ENCODE measurements at regions not wholly inside any gene's neighbourhood (a gene's known extent, or its start where the extent isn't known, plus 50 kb on each side); places are given as distances from the start of the nearest gene placed in this dataset.

- BruUV-seq (replicated peaks) = no TSS peak
- no peaks in the 10 kb centered on the region for H3K36me3 ChIP-seq (ENCODE audit: control insufficient read depth, insufficient read depth, low read length)
Observed at GRCh38 chr4:184942444-184943425, 75.6 kb upstream of the HELT start.

More at GRCh38 chr4:184942444-184943425, 75.6 kb upstream of the HELT start:
- WGBS (ENCODE audit: insufficient coverage, low coverage, missing lambda C conversion rate) = 15% methylated on average over 13 of the region's 13 CpGs
- ATAC-seq (peak; percentile 51; the same call in 2 of the 3 replicates), FAIRE-seq (no peak), DNase-seq (ENCODE audit: extremely low read depth in 1 of 4, low spot score in 3 of 4) (peak in 1 of 4 experiments; percentile 2)
- POLR2A ChIA-PET = interaction anchor here (0.6 kb wide), 1 partner anchor 128 kb away, joined by 5 read pairs; no protein-coding TSS in a partner anchor
- Histone ChIP-seq H3K27me3 (ENCODE audit: control insufficient read depth in 2 of 2, insufficient read depth in 2 of 2, low read length in 2 of 2) (peaks cover 8 to 27% of the 10 kb centered on the region in 2 experiments; a peak in 4 of 5 replicates), H3K4me1 (replicated peaks in 1 of 2; ENCODE audit: control insufficient read depth in 2 of 2, insufficient read depth in 2 of 2, low read length in 2 of 2) (peaks cover 0 to 6% of the 10 kb centered on the region in 2 experiments; a peak in 1 of 5 replicates), H2AFZ (ENCODE audit: low read depth, low read length) (no peak overlapping the region), H3K79me2 (ENCODE audit: control insufficient read depth, insufficient read depth, low read length) (no peaks in the 10 kb centered on the region), H3K4me2 (ENCODE audit: insufficient read depth, low read length) (no peak overlapping the region), H3K9me3 (replicated peaks; ENCODE audit: control insufficient read depth, insufficient read depth, low read depth, low read length) (no peaks in the 10 kb centered on the region), H4K20me1 (replicated peaks; ENCODE audit: control insufficient read depth, insufficient read depth, low read length) (no peaks in the 10 kb centered on the region), H3K27ac (ENCODE audit: extremely low read depth, low read depth, low read length) (no peak overlapping the region), H3K9ac (ENCODE audit: insufficient read depth in 1 of 2, low read depth in 2 of 2, low read length in 2 of 2) (no peak overlapping the region), H3K9me1 (ENCODE audit: control insufficient read depth, insufficient read depth, low read length) (no peaks in the 10 kb centered on the region), H3K4me3 (no peak overlapping the region)
- in situ Hi-C loops (cut with MboI) = no loop called here
- CTCF ChIA-PET (ENCODE audit: low intra/inter-chr PET ratio) = no interaction called here
- intact Hi-C loops (cut with micrococcal nuclease) = no loop called here
- peak; percentile 87 for TF ChIP-seq REST (IDR thresholded peaks at IDR 0.05; ENCODE audit: borderline replicate concordance)
- TF ChIP-seq REST (CRISPR knock-in tag; IDR thresholded peaks at IDR 0.05; ENCODE audit: low read depth) = peak; percentile 79
- TF ChIP-seq ZNF277 (CRISPR knock-in tag; IDR thresholded peaks at IDR 0.05; ENCODE audit: borderline replicate concordance) = no peak
- no peak for TF ChIP-seq ZNF282 (CRISPR knock-in tag; IDR thresholded peaks at IDR 0.05)
- no peak for TF ChIP-seq YY1 (IDR thresholded peaks at IDR 0.05; ENCODE audit: borderline replicate concordance in 1 of 3, control insufficient read depth in 1 of 3, extremely low read depth in 1 of 3, insufficient read depth in 3 of 3, insufficient read length in 1 of 3, insufficient replicate concordance in 2 of 3, low read depth in 1 of 3, low read length in 2 of 3)
- TF ChIP-seq MIER1 (IDR thresholded peaks at IDR 0.05; ENCODE audit: low read depth) = 0 out of 2 replicates have a peak, but pooled peaks have one; percentile 54
- no peak for TF ChIP-seq ZBED1 (IDR thresholded peaks at IDR 0.05)
- TF ChIP-seq EHMT2 (IDR thresholded peaks at IDR 0.05) = 0 out of 2 replicates have a peak, but pooled peaks have one; percentile 22
- TF ChIP-seq JUND (IDR thresholded peaks at IDR 0.05; ENCODE audit: borderline replicate concordance, low read depth, low read length) = no peak
- no peak for TF ChIP-seq JUND (tag; IDR thresholded peaks at IDR 0.05; ENCODE audit: borderline replicate concordance, low read depth, low read length)
- peak; percentile 57 for TF ChIP-seq TCF3 (CRISPR knock-in tag; IDR thresholded peaks at IDR 0.05)
- TF ChIP-seq CHD1 (IDR thresholded peaks at IDR 0.05; ENCODE audit: low read length) = no peak

Measured in K562 (cell line).